ENCODE measurements at regions not wholly inside any gene's neighbourhood (a gene's known extent, or its start where the extent isn't known, plus 50 kb on each side); places are given as distances from the start of the nearest gene placed in this dataset.

DNA sequence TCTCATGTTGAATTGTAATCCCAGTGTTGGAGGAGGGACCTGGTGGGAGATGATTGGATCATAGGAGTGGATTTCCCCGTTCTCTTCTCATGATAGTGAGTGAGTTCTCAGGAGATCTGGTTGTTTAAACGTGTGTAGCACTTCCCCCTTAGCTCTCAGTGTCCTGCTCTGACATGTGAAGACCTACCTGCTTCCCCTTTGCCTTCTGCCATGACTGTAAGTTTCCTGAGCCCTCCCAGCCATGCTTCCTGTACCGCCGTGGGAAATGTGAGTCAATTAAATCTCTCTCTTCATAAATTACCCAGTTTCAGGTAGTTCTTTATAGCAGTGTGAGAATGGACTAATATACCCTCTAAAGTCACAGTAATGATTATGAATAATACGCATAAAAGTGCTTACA is 248.4 kb upstream of the LRRC7 start:
- TF ChIP-seq, protein P1, sequence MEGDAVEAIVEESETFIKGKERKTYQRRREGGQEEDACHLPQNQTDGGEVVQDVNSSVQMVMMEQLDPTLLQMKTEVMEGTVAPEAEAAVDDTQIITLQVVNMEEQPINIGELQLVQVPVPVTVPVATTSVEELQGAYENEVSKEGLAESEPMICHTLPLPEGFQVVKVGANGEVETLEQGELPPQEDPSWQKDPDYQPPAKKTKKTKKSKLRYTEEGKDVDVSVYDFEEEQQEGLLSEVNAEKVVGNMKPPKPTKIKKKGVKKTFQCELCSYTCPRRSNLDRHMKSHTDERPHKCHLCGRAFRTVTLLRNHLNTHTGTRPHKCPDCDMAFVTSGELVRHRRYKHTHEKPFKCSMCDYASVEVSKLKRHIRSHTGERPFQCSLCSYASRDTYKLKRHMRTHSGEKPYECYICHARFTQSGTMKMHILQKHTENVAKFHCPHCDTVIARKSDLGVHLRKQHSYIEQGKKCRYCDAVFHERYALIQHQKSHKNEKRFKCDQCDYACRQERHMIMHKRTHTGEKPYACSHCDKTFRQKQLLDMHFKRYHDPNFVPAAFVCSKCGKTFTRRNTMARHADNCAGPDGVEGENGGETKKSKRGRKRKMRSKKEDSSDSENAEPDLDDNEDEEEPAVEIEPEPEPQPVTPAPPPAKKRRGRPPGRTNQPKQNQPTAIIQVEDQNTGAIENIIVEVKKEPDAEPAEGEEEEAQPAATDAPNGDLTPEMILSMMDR (IDR thresholded peaks at IDR 0.05) = no peak
- TF ChIP-seq POLR2A (IDR thresholded peaks at IDR 0.05) = no peak
- TF ChIP-seq POLR2AphosphoS5 (IDR thresholded peaks at IDR 0.05) = no peak
- TF ChIP-seq EP300 (IDR thresholded peaks at IDR 0.05) = no peak
